HepG2 (cell line): ENCODE measurements at regions not wholly inside any gene's neighbourhood (a gene's known extent, or its start where the extent isn't known, plus 50 kb on each side); places are given as distances from the start of the nearest gene placed in this dataset.
A peak's percentile ranks its signal among the peaks of the same experiment; 100 is the strongest.

Experiments used
- ATAC-seq: fragments of 200-7000 bp; cut with Tn5 transposase; 3 replicates; pipeline ENCODE4 v1.9.1; 2020; ENCODE audit warnings: mild to moderate bottlenecking, moderate library complexity
- BruUV-seq: library from RNA; stranded (reverse); fragments of 400-500 nt; replicated peaks from 2 replicates; lab custom pipeline; 2021; lab: Mats Ljungman, UMichigan
- CTCF ChIA-PET: fragments of 300-600 bp; formaldehyde crosslinking; extraction: SDS; loops from one replicate; lab custom pipeline; 2021; ENCODE audit warnings: low total read pairs, inconsistent platforms, low intra/inter-chr PET ratio; lab: Yijun Ruan, JAX
- POLR2A ChIA-PET: fragments of 350-600 bp; sonication (Branson Sonifier 250); formaldehyde crosslinking; loops from one replicate; lab custom pipeline; 2020; ENCODE audit warnings: antibody characterized with exemption, inconsistent platforms; lab: Yijun Ruan, JAX
- DNase-seq: peaks from one replicate; pipeline ENCODE4 v3.0.0-alpha.2; 2015; ENCODE audit warnings: low spot score
- FAIRE-seq: peaks from 3 replicates; lab custom pipeline; 2011; peaks lifted over from hg19 to GRCh38; lab: Jason Lieb, UNC
- H2AFZ ChIP-seq: one replicate; pipeline ENCODE4 v1.6.1; 2011; ENCODE audit warnings: low read length, inconsistent platforms
- H3K27ac ChIP-seq: fragments of 300-600 bp; 3 replicates; pipeline ENCODE4 v1.8.0; 2011; ENCODE audit warnings: mixed run types, mild to moderate bottlenecking, mixed read lengths, low read length, inconsistent platforms; ENCODE audit not compliant: insufficient read depth; ENCODE audit errors: extremely low read length
- H3K27me3 ChIP-seq, 2 experiments: fragments of 200-600 bp in 1 of 2; 2 replicates in 1 of 2; 3 replicates in 1 of 2; pipeline versions ENCODE4 v1.6.0 to v1.8.0; 2011; ENCODE audit warnings: low read length in 2 of 2, mild to moderate bottlenecking in 2 of 2, moderate library complexity in 2 of 2, inconsistent platforms in 1 of 2; ENCODE audit not compliant: insufficient read depth in 2 of 2, control insufficient read depth in 1 of 2
- H3K36me3 ChIP-seq, 2 experiments: fragments of 200-600 bp in 1 of 2; replicated peaks in 1 of 2; 2 replicates in 1 of 2; 3 replicates in 1 of 2; pipeline versions ENCODE4 v1.5.1 to v1.8.0; 2011; ENCODE audit warnings: low read length in 2 of 2, inconsistent platforms in 1 of 2; ENCODE audit not compliant: insufficient read depth in 2 of 2, control insufficient read depth in 1 of 2
- H3K4me1 ChIP-seq: 2 replicates; pipeline ENCODE4 v1.5.1; 2012; ENCODE audit warnings: low read length, inconsistent platforms; ENCODE audit not compliant: insufficient read depth
- H3K4me2 ChIP-seq: 2 replicates; pipeline ENCODE4 v1.6.0; 2011; ENCODE audit warnings: low read depth, low read length, inconsistent platforms
- H3K4me3 ChIP-seq, 3 experiments: fragments of 200-600 bp in 1 of 3; sonication (generic), shearing (Covaris generic) in 1 of 3; replicated peaks in 1 of 3; 2 replicates each; pipeline ENCODE4 v1.5.1; 2011 to 2016; ENCODE audit warnings: low read length in 3 of 3, inconsistent platforms in 2 of 3, low read depth in 2 of 3, mild to moderate bottlenecking in 2 of 3, control low read depth in 1 of 3, mixed read lengths in 1 of 3; ENCODE audit not compliant: insufficient read depth in 1 of 3
- H3K79me2 ChIP-seq: one replicate; pipeline ENCODE4 v1.6.1; 2011; ENCODE audit warnings: low read length, inconsistent platforms; ENCODE audit not compliant: insufficient read depth
- H3K9ac ChIP-seq: 2 replicates; pipeline ENCODE4 v1.6.0; 2011; ENCODE audit warnings: mild to moderate bottlenecking, low read depth, low read length, inconsistent platforms; ENCODE audit not compliant: insufficient read depth
- H3K9me3 ChIP-seq: 2 replicates; pipeline ENCODE4 v1.5.1; 2012; ENCODE audit warnings: mild to moderate bottlenecking, low read length
- H4K20me1 ChIP-seq: 2 replicates; pipeline ENCODE4 v1.6.0; 2011; ENCODE audit warnings: inconsistent platforms, mild to moderate bottlenecking, low read length, moderate library complexity; ENCODE audit not compliant: insufficient read depth
- MAFF ChIP-seq: IDR thresholded peaks from 2 replicates; pipeline ENCODE4 v1.6.1; 2011; ENCODE audit warnings: low read depth, low read length, improper control_type of control experiment
- MAFK ChIP-seq, 2 experiments: IDR thresholded peaks in 1 of 2; conservative IDR thresholded peaks in 1 of 2; 2 replicates each; pipeline ENCODE4 v1.6.1; 2011; ENCODE audit warnings: improper control_type of control experiment in 2 of 2, low read length in 2 of 2
- MIER3 ChIP-seq: IDR thresholded peaks from 2 replicates; pipeline ENCODE4 v1.6.1; 2016; ENCODE audit warnings: missing compliant biosample characterization, borderline replicate concordance
- RCOR2 ChIP-seq: IDR thresholded peaks from 2 replicates; pipeline ENCODE4 v1.6.1; 2016; ENCODE audit warnings: missing biosample characterization, missing genetic modification reagents
- WGBS: methylation state at CpG from one replicate; pipeline ENCODE4 v1.1.6; 2017; ENCODE audit warnings: low lambda C conversion rate; 5-methylcytosine and 5-hydroxymethylcytosine counted together
- in situ Hi-C: cut with HindIII; loops from 2 replicates; pipeline ENCODE4 v1.10.0; 2017; ENCODE audit warnings: low pct_unique_long_range_greater_than_20kb; ENCODE audit not compliant: extremely low pct_ligation_motif_present
- intact Hi-C: fragments of 100-400 bp; cut with micrococcal nuclease; formaldehyde crosslinking; loops from one replicate; pipeline ENCODE4 v1.10.0; 2022; ENCODE audit not compliant: unreplicated experiment
- TF ChIP-seq, protein P1 (sequence below): sonication (generic); formaldehyde crosslinking; IDR thresholded peaks from 2 replicates; pipeline ENCODE4 v1.5.0; 2020; ENCODE audit warnings: mild to moderate bottlenecking, missing genetic modification reagents, borderline replicate concordance

DNA sequence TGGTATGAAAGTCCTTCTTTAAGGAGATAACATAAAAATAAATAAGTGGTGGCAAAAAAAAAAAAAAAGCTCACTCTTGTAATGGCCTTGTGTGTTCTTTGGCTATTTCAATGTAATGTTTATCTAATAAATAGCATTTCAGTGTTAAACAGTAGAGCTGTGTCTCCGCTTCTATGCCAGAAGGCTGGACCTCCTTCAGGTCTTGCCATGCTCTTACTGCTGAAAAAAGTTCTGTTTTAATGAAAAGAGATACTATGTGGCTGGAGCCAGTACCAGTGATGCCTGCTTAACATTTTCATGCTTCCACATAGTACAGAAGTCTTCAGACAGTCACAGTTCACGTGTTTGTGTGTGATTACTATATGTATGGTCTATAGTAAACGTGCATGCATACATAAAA is 74.1 kb upstream of the PRICKLE1 start (continued):
- TF ChIP-seq MIER3: no peak
- no peak for TF ChIP-seq RCOR2 (CRISPR knock-in tag)
- TF ChIP-seq, all 625 proteins: peak for 0

DNA sequence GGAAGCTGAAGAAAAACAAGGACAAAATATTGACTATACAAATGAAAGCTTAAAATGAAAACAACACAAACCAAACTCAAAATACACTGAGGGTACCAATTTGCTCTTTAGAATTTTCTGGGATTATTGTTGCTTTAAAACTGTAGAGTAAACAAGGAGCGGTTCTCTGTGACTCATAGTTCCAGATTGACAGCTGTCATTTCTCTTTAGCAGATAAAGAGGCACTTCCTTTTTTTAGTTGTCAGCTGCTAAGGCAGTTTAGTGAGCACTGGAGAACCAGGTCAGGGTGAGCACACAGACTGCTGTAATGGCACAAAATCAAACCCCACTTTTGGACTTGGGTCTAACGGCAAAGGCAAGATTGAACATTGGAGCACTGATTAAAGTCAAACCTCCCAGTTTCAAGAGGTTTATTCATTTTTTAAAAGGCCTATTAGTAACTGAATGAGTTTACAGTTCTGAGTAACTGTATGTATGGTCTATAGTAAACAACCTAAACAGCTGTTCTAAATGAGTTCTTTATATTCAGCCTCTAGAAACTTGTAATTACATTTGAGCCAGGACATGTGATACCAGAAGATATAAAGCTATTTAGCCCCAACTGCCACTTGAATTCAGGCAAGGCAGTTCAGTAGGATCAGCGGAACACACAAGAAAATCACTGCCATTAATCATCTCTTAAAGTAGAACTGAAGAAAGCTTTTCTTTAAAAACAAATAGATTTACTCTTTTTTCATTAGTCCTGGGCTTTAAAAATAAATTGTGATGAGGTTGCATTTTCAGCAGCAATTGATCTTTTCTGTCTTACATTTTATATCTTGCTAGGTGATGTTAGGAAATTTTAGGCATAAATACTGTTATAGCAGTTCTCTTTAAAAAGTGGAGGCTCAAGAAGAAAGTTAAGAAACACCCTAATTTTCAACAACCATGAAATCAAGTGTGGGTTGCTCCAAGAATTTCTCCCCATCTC is 71.7 kb upstream of the PRICKLE1 start:
- 2% methylated on average over 3 of the region's 3 CpGs for WGBS
- ATAC-seq (no peak), FAIRE-seq (no peak), DNase-seq (no peak)
- Histone ChIP-seq H3K79me2 (no peaks in the 10 kb centered on the region), H3K27me3 (no peaks in the 10 kb centered on the region), H3K4me1 (no peaks in the 10 kb centered on the region), H3K9me3 (no peaks in the 10 kb centered on the region), H3K36me3 (no peaks in the 10 kb centered on the region), H3K4me3 (no peak overlapping the region), H2AFZ (no peak overlapping the region), H3K4me2 (no peak overlapping the region), H3K9ac (no peak overlapping the region), H4K20me1 (no peaks in the 10 kb centered on the region), H3K27ac (no peak overlapping the region)
- ChIA-PET POLR2A (no interaction called here), CTCF (no interaction called here)
- in situ Hi-C loops (no loop called here), intact Hi-C loops (no loop called here)
- TF ChIP-seq, protein P1, sequence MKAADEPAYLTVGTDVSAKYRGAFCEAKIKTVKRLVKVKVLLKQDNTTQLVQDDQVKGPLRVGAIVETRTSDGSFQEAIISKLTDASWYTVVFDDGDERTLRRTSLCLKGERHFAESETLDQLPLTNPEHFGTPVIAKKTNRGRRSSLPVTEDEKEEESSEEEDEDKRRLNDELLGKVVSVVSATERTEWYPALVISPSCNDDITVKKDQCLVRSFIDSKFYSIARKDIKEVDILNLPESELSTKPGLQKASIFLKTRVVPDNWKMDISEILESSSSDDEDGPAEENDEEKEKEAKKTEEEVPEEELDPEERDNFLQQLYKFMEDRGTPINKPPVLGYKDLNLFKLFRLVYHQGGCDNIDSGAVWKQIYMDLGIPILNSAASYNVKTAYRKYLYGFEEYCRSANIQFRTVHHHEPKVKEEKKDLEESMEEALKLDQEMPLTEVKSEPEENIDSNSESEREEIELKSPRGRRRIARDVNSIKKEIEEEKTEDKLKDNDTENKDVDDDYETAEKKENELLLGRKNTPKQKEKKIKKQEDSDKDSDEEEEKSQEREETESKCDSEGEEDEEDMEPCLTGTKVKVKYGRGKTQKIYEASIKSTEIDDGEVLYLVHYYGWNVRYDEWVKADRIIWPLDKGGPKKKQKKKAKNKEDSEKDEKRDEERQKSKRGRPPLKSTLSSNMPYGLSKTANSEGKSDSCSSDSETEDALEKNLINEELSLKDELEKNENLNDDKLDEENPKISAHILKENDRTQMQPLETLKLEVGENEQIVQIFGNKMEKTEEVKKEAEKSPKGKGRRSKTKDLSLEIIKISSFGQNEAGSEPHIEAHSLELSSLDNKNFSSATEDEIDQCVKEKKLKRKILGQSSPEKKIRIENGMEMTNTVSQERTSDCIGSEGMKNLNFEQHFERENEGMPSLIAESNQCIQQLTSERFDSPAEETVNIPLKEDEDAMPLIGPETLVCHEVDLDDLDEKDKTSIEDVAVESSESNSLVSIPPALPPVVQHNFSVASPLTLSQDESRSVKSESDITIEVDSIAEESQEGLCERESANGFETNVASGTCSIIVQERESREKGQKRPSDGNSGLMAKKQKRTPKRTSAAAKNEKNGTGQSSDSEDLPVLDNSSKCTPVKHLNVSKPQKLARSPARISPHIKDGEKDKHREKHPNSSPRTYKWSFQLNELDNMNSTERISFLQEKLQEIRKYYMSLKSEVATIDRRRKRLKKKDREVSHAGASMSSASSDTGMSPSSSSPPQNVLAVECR (CRISPR knock-in tag): no peak
- TF ChIP-seq MAFK (conservative IDR thresholded peaks at IDR 0.05 in 1 of 2, IDR thresholded peaks at IDR 0.05 in 1 of 2; ENCODE audit: low read length in 2 of 2) (peak; percentile 70 to 90), MAFF (peak; percentile 86)
- BruUV-seq: no TSS peak
